OCI-LY7 (cell line): ENCODE measurements at regions not wholly inside any gene's neighbourhood (a gene's known extent, or its start where the extent isn't known, plus 50 kb on each side); places are given as distances from the start of the nearest gene placed in this dataset.

Experiments
- EZH2phosphoT487 ChIP-seq: fragments of 200-600 bp; sonication (generic); IDR thresholded peaks from 2 replicates; pipeline ENCODE4 v1.6.1; 2018; ENCODE audit warnings: low read depth, borderline replicate concordance, mild to moderate bottlenecking, mixed run types, antibody characterized with exemption, low read length, moderate library complexity, mixed read lengths
- TF ChIP-seq, protein P1 (sequence below): fragments of 200-600 bp; sonication (generic); conservative IDR thresholded peaks from 2 replicates; pipeline ENCODE4 v1.5.1; 2014; ENCODE audit warnings: mild to moderate bottlenecking, antibody characterized with exemption, low read length, moderate library complexity, mixed read lengths

DNA sequence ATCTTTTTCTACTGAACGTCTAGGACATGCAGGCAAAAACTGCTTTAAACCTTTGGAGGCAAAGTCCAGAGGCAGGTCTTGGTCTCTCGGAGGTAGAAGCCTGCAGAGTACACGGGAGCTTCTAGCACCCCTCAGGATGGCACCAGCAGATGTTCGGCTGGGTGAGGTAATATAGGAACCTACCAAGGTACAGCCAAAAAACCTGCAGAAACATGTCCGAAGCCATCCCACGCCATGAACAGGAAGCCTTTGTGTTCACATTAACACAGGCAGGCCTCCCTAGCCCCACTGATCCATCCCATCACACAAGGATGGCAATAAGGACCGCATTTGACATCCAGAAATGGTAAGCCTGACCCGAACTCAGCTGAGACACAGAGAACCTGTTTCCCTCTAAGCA, 157.9 kb upstream of the HES1 start:
- no peak for TF ChIP-seq EZH2phosphoT487
- TF ChIP-seq, protein P1, sequence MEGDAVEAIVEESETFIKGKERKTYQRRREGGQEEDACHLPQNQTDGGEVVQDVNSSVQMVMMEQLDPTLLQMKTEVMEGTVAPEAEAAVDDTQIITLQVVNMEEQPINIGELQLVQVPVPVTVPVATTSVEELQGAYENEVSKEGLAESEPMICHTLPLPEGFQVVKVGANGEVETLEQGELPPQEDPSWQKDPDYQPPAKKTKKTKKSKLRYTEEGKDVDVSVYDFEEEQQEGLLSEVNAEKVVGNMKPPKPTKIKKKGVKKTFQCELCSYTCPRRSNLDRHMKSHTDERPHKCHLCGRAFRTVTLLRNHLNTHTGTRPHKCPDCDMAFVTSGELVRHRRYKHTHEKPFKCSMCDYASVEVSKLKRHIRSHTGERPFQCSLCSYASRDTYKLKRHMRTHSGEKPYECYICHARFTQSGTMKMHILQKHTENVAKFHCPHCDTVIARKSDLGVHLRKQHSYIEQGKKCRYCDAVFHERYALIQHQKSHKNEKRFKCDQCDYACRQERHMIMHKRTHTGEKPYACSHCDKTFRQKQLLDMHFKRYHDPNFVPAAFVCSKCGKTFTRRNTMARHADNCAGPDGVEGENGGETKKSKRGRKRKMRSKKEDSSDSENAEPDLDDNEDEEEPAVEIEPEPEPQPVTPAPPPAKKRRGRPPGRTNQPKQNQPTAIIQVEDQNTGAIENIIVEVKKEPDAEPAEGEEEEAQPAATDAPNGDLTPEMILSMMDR = no peak
